RPMI7951 (cell line): ENCODE measurements at regions not wholly inside any gene's neighbourhood (a gene's known extent, or its start where the extent isn't known, plus 50 kb on each side); places are given as distances from the start of the nearest gene placed in this dataset.

ENCODE experiments used
- DNase-seq: peaks from one replicate; pipeline ENCODE4 v3.0.0-alpha.2; 2012; ENCODE audit warnings: low read depth

GRCh38 chr2:81235601-81236000 is 931.0 kb upstream of the LRRTM1 start:
- DNase-seq = no peak

- no peak for DNase-seq
Observed at GRCh38 chr2:81234711-81235110, 930.2 kb upstream of the LRRTM1 start.

GRCh38 chr2:81225756-81226155 is 921.2 kb upstream of the LRRTM1 start:
- no peak for DNase-seq

- DNase-seq = no peak
Observed at GRCh38 chr2:81213598-81213997, 909.0 kb upstream of the LRRTM1 start.

- DNase-seq = no peak
Observed at GRCh38 chr2:81206216-81206615, 901.7 kb upstream of the LRRTM1 start.

GRCh38 chr2:81196933-81197628 is 892.5 kb upstream of the LRRTM1 start:
- no peak for DNase-seq

GRCh38 chr2:81196383-81196851 is 891.9 kb upstream of the LRRTM1 start:
- no peak for DNase-seq

GRCh38 chr2:81195774-81196382 is 891.3 kb upstream of the LRRTM1 start:
- DNase-seq = no peak

GRCh38 chr2:81195017-81195773 is 890.6 kb upstream of the LRRTM1 start:
- DNase-seq = no peak

- no peak for DNase-seq
Observed at GRCh38 chr2:81194581-81194980, 890.0 kb upstream of the LRRTM1 start.

GRCh38 chr2:81194176-81194575 is 889.6 kb upstream of the LRRTM1 start:
- no peak for DNase-seq

- no peak for DNase-seq
Observed at GRCh38 chr2:81181845-81182244, 877.3 kb upstream of the LRRTM1 start.

GRCh38 chr2:81171447-81171846 is 866.9 kb upstream of the LRRTM1 start:
- no peak for DNase-seq

GRCh38 chr2:81163583-81163982 is 859.0 kb upstream of the LRRTM1 start:
- no peak for DNase-seq

GRCh38 chr2:81158505-81158904 is 854.0 kb upstream of the LRRTM1 start:
- DNase-seq = no peak

GRCh38 chr2:81148323-81148722 is 843.8 kb upstream of the LRRTM1 start:
- no peak for DNase-seq

GRCh38 chr2:81136296-81136695 is 831.7 kb upstream of the LRRTM1 start:
- DNase-seq = no peak

GRCh38 chr2:81097361-81097760 is 792.8 kb upstream of the LRRTM1 start:
- DNase-seq = no peak

- no peak for DNase-seq
Observed at GRCh38 chr2:81093031-81093430, 788.5 kb upstream of the LRRTM1 start.

- DNase-seq = no peak
Observed at GRCh38 chr2:81087646-81088045, 783.1 kb upstream of the LRRTM1 start.

- no peak for DNase-seq
Observed at GRCh38 chr2:81084101-81084500, 779.5 kb upstream of the LRRTM1 start.

- DNase-seq = no peak
Observed at GRCh38 chr2:81078631-81079030, 774.1 kb upstream of the LRRTM1 start.

- no peak for DNase-seq
Observed at GRCh38 chr2:81078102-81078501, 773.5 kb upstream of the LRRTM1 start.
